ENCODE measurements at regions not wholly inside any gene's neighbourhood (a gene's known extent, or its start where the extent isn't known, plus 50 kb on each side); places are given as distances from the start of the nearest gene placed in this dataset.

GRCh38 chr15:97903971-97904572 is 56.4 kb upstream of the ARRDC4 start (continued):
- TF ChIP-seq, protein P1, sequence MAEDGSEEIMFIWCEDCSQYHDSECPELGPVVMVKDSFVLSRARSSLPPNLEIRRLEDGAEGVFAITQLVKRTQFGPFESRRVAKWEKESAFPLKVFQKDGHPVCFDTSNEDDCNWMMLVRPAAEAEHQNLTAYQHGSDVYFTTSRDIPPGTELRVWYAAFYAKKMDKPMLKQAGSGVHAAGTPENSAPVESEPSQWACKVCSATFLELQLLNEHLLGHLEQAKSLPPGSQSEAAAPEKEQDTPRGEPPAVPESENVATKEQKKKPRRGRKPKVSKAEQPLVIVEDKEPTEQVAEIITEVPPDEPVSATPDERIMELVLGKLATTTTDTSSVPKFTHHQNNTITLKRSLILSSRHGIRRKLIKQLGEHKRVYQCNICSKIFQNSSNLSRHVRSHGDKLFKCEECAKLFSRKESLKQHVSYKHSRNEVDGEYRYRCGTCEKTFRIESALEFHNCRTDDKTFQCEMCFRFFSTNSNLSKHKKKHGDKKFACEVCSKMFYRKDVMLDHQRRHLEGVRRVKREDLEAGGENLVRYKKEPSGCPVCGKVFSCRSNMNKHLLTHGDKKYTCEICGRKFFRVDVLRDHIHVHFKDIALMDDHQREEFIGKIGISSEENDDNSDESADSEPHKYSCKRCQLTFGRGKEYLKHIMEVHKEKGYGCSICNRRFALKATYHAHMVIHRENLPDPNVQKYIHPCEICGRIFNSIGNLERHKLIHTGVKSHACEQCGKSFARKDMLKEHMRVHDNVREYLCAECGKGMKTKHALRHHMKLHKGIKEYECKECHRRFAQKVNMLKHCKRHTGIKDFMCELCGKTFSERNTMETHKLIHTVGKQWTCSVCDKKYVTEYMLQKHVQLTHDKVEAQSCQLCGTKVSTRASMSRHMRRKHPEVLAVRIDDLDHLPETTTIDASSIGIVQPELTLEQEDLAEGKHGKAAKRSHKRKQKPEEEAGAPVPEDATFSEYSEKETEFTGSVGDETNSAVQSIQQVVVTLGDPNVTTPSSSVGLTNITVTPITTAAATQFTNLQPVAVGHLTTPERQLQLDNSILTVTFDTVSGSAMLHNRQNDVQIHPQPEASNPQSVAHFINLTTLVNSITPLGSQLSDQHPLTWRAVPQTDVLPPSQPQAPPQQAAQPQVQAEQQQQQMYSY (CRISPR knock-in tag; IDR thresholded peaks at IDR 0.05), result no peak
- TF ChIP-seq ZNF570 (CRISPR knock-in tag; IDR thresholded peaks at IDR 0.05; ENCODE audit: borderline replicate concordance), result no peak
- TF ChIP-seq ZNF496 (CRISPR knock-in tag; IDR thresholded peaks at IDR 0.05; ENCODE audit: insufficient replicate concordance), result no peak
- no peak for TF ChIP-seq ASH2L (IDR thresholded peaks at IDR 0.05; ENCODE audit: insufficient read length, low read depth, low read length)
- TF ChIP-seq, protein P2, sequence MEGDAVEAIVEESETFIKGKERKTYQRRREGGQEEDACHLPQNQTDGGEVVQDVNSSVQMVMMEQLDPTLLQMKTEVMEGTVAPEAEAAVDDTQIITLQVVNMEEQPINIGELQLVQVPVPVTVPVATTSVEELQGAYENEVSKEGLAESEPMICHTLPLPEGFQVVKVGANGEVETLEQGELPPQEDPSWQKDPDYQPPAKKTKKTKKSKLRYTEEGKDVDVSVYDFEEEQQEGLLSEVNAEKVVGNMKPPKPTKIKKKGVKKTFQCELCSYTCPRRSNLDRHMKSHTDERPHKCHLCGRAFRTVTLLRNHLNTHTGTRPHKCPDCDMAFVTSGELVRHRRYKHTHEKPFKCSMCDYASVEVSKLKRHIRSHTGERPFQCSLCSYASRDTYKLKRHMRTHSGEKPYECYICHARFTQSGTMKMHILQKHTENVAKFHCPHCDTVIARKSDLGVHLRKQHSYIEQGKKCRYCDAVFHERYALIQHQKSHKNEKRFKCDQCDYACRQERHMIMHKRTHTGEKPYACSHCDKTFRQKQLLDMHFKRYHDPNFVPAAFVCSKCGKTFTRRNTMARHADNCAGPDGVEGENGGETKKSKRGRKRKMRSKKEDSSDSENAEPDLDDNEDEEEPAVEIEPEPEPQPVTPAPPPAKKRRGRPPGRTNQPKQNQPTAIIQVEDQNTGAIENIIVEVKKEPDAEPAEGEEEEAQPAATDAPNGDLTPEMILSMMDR (CRISPR knock-in tag; IDR thresholded peaks at IDR 0.05), result peak; percentile 87
- TF ChIP-seq BCL3 (CRISPR knock-in tag; IDR thresholded peaks at IDR 0.05), result no peak
- no peak for TF ChIP-seq ZNF790 (CRISPR knock-in tag; IDR thresholded peaks at IDR 0.05; ENCODE audit: borderline replicate concordance)
- no peak for TF ChIP-seq MLXIP (CRISPR knock-in tag; IDR thresholded peaks at IDR 0.05; ENCODE audit: borderline replicate concordance)
- TF ChIP-seq, protein P3, sequence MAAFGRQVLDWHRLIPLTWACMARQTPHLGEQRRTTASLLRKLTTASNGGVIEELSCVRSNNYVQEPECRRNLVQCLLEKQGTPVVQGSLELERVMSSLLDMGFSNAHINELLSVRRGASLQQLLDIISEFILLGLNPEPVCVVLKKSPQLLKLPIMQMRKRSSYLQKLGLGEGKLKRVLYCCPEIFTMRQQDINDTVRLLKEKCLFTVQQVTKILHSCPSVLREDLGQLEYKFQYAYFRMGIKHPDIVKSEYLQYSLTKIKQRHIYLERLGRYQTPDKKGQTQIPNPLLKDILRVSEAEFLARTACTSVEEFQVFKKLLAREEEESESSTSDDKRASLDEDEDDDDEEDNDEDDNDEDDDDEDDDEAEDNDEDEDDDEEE (CRISPR knock-in tag; IDR thresholded peaks at IDR 0.05), result no peak
- no peak for TF ChIP-seq XBP1 (CRISPR knock-in tag; IDR thresholded peaks at IDR 0.05)
- TF ChIP-seq ZNF766 (CRISPR knock-in tag; IDR thresholded peaks at IDR 0.05; ENCODE audit: borderline replicate concordance), result no peak
- TF ChIP-seq, protein P4, sequence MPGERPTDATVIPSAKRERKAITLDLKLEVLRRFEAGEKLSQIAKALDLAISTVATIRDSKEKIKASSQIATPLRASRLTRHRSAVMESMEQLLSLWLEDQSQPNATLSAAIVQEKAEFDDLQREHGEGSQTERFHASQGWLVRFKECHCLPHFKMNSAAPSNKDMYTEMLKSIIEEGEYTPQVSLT (CRISPR knock-in tag; IDR thresholded peaks at IDR 0.05; ENCODE audit: borderline replicate concordance, low read depth), result no peak
- no peak for TF ChIP-seq TCF7L2 (IDR thresholded peaks at IDR 0.05; ENCODE audit: low read depth, low read length)
- TF ChIP-seq ZNF556 (CRISPR knock-in tag; IDR thresholded peaks at IDR 0.05; ENCODE audit: borderline replicate concordance), result peak; percentile 47; the same call in 1 of the 2 replicates
- no peak for TF ChIP-seq GMEB1 (CRISPR knock-in tag; IDR thresholded peaks at IDR 0.05; ENCODE audit: borderline replicate concordance)

All from HepG2 (cell line).